Mesenchymal stem cell (in vitro differentiated cells and primary cell): ENCODE measurements at regions not wholly inside any gene's neighbourhood (a gene's known extent, or its start where the extent isn't known, plus 50 kb on each side); places are given as distances from the start of the nearest gene placed in this dataset.

Source experiments
- DNase-seq: peaks from one replicate; pipeline ENCODE4 v3.0.0-alpha.2; 2013
- H2AFZ ChIP-seq: one replicate; pipeline ENCODE4 v1.6.1; 2013; ENCODE audit warnings: low read depth, mild to moderate bottlenecking, control low read depth, inconsistent platforms, low read length, moderate library complexity
- H2AK5ac ChIP-seq: 2 replicates; pipeline ENCODE4 v1.6.1; 2013; ENCODE audit warnings: low read length, moderate library complexity, mild to moderate bottlenecking, inconsistent platforms; ENCODE audit not compliant: severe bottlenecking
- H2BK120ac ChIP-seq: one replicate; pipeline ENCODE4 v1.6.1; 2013; ENCODE audit warnings: low read depth, mild to moderate bottlenecking, inconsistent platforms, low read length, moderate library complexity
- H2BK12ac ChIP-seq, 2 experiments: one replicate each; pipeline ENCODE4 v1.6.1; 2013; ENCODE audit warnings: inconsistent platforms in 2 of 2, low read length in 2 of 2, mild to moderate bottlenecking in 2 of 2, moderate library complexity in 2 of 2, control low read depth in 1 of 2
- H2BK15ac ChIP-seq: one replicate; pipeline ENCODE4 v1.6.1; 2013; ENCODE audit warnings: mild to moderate bottlenecking, low read depth, inconsistent platforms; ENCODE audit not compliant: poor library complexity, severe bottlenecking
- H2BK5ac ChIP-seq: 2 replicates; pipeline ENCODE4 v1.6.1; 2013; ENCODE audit warnings: low read depth, mild to moderate bottlenecking, low read length, control low read depth, inconsistent platforms; ENCODE audit not compliant: poor library complexity, severe bottlenecking
- H3K14ac ChIP-seq, 2 experiments: one replicate each; pipeline ENCODE4 v1.6.1; 2013; ENCODE audit warnings: inconsistent platforms in 2 of 2, low read length in 2 of 2, control low read depth in 1 of 2, mild to moderate bottlenecking in 1 of 2, moderate library complexity in 1 of 2
- H3K18ac ChIP-seq, 2 experiments: one replicate each; pipeline ENCODE4 v1.6.1; 2013; ENCODE audit warnings: inconsistent platforms in 2 of 2, low read length in 2 of 2, control low read depth in 1 of 2, low read depth in 1 of 2, mild to moderate bottlenecking in 1 of 2
- H3K23ac ChIP-seq, 2 experiments: one replicate each; pipeline ENCODE4 v1.6.1; 2013; ENCODE audit warnings: inconsistent platforms in 2 of 2, low read length in 2 of 2, mild to moderate bottlenecking in 2 of 2, moderate library complexity in 2 of 2, control low read depth in 1 of 2
- H3K27ac ChIP-seq: 2 replicates; pipeline ENCODE4 v1.5.1; 2013; ENCODE audit warnings: mild to moderate bottlenecking, moderate library complexity, low read length, control low read depth, inconsistent platforms; ENCODE audit not compliant: poor library complexity, severe bottlenecking
- H3K27me3 ChIP-seq, 2 experiments: 2 replicates each; pipeline versions ENCODE4 v1.6.1 to v1.7.0; 2013; ENCODE audit warnings: low read length in 2 of 2, mild to moderate bottlenecking in 2 of 2, moderate library complexity in 2 of 2, control low read depth in 1 of 2, inconsistent platforms in 1 of 2; ENCODE audit not compliant: control insufficient read depth in 1 of 2, insufficient read depth in 1 of 2
- H3K36me3 ChIP-seq, 2 experiments: 2 replicates each; pipeline versions ENCODE4 v1.6.1 to v1.7.0; 2013; ENCODE audit warnings: low read length in 2 of 2, control low read depth in 1 of 2, inconsistent platforms in 1 of 2, low read depth in 1 of 2, mild to moderate bottlenecking in 1 of 2; ENCODE audit not compliant: insufficient read depth in 2 of 2, control insufficient read depth in 1 of 2
- H3K4ac ChIP-seq, 2 experiments: one replicate each; pipeline ENCODE4 v1.6.1; 2013; ENCODE audit warnings: inconsistent platforms in 2 of 2, low read length in 2 of 2, mild to moderate bottlenecking in 2 of 2, moderate library complexity in 2 of 2, control low read depth in 1 of 2, low read depth in 1 of 2
- H3K4me1 ChIP-seq: 2 replicates; pipeline ENCODE4 v1.6.1; 2013; ENCODE audit warnings: low read depth, low read length, control low read depth; ENCODE audit not compliant: control insufficient read depth, insufficient read depth
- H3K4me2 ChIP-seq: 2 replicates; pipeline ENCODE4 v1.6.1; 2013; ENCODE audit warnings: low read length, mild to moderate bottlenecking, inconsistent platforms; ENCODE audit not compliant: poor library complexity, severe bottlenecking
- H3K4me3 ChIP-seq, 2 experiments: 2 replicates each; pipeline versions ENCODE4 v1.5.1 to v1.7.0; 2013; ENCODE audit warnings: low read length in 2 of 2, mild to moderate bottlenecking in 2 of 2, control low read depth in 1 of 2, low read depth in 1 of 2; ENCODE audit not compliant: insufficient read depth in 1 of 2
- H3K79me1 ChIP-seq: replicated peaks from 2 replicates; pipeline ENCODE4 v1.6.1; 2013; ENCODE audit warnings: mild to moderate bottlenecking, control low read depth, low read length, inconsistent platforms; ENCODE audit not compliant: poor library complexity, severe bottlenecking
- H3K9ac ChIP-seq: 2 replicates; pipeline ENCODE4 v1.7.0; 2013; ENCODE audit warnings: mild to moderate bottlenecking, low read length, moderate library complexity
- H3K9me3 ChIP-seq: 2 replicates; pipeline ENCODE4 v1.7.0; 2013; ENCODE audit warnings: mild to moderate bottlenecking, low read length; ENCODE audit not compliant: control insufficient read depth
- H4K8ac ChIP-seq: one replicate; pipeline ENCODE4 v1.6.1; 2013; ENCODE audit warnings: inconsistent platforms, mild to moderate bottlenecking, low read length, moderate library complexity
- H4K91ac ChIP-seq: one replicate; pipeline ENCODE4 v1.6.1; 2013; ENCODE audit warnings: mild to moderate bottlenecking, low read length, inconsistent platforms
- WGBS: methylation state at CpG from one replicate; pipeline ENCODE4 v1.1.7; 2013; ENCODE audit warnings: mixed read lengths; 5-methylcytosine and 5-hydroxymethylcytosine counted together

GRCh38 chr4:86500527-86500926 is 93.6 kb upstream of the PTPN13 start:
- Histone ChIP-seq H4K8ac (no peak overlapping the region), H3K4ac (no peak overlapping the region), H3K14ac (no peak overlapping the region), H3K79me1 (peaks cover 4% of the 10 kb centered on the region), H2BK5ac (no peak overlapping the region), H2BK15ac (no peak overlapping the region), H3K4me2 (no peak overlapping the region), H3K9ac (no peak overlapping the region), H3K27me3 (no peaks in the 10 kb centered on the region), H2AFZ (no peak overlapping the region), H3K36me3 (no peaks in the 10 kb centered on the region), H3K18ac (no peak overlapping the region), H3K4me3 (no peak overlapping the region), H3K23ac (no peak overlapping the region), H3K4me1 (peaks cover 7% of the 10 kb centered on the region), H3K9me3 (no peaks in the 10 kb centered on the region), H2BK12ac (no peak overlapping the region), H2AK5ac (no peak overlapping the region), H3K27ac (no peak overlapping the region), H4K91ac (no peak overlapping the region), H2BK120ac (no peak overlapping the region)
- DNase-seq: no peak

- 69% methylated on average over 1 of the region's 2 CpGs for WGBS
- Histone ChIP-seq H3K36me3 (no peaks in the 10 kb centered on the region), H4K91ac (no peak overlapping the region)
These were observed 92.0 kb upstream of the PTPN13 start for GRCh38 chr4:86502081-86502480.

GRCh38 chr4:86506591-86506990 is 87.5 kb upstream of the PTPN13 start:
- H3K18ac ChIP-seq: no peak overlapping the region
- WGBS: 0% methylated on average over 1 of the region's 1 CpG

More at GRCh38 chr4:86502081-86502480, 92.0 kb upstream of the PTPN13 start:
- H3K4me3 ChIP-seq: no peak overlapping the region
- no peak overlapping the region for H3K14ac ChIP-seq
- no peak overlapping the region for H2AK5ac ChIP-seq
- no peak overlapping the region for H3K4me2 ChIP-seq
- H3K9ac ChIP-seq: no peak overlapping the region
- no peak overlapping the region for H3K27ac ChIP-seq
- no peak overlapping the region for H3K18ac ChIP-seq
- H3K23ac ChIP-seq: no peak overlapping the region
- DNase-seq: no peak
- no peak overlapping the region for H2BK5ac ChIP-seq
- H3K27me3 ChIP-seq: no peaks in the 10 kb centered on the region
- peaks cover 4% of the 10 kb centered on the region for H3K79me1 ChIP-seq
- no peak overlapping the region for H2BK120ac ChIP-seq
- no peak overlapping the region for H2BK12ac ChIP-seq
- H3K9me3 ChIP-seq: no peaks in the 10 kb centered on the region
- no peak overlapping the region for H4K8ac ChIP-seq
- no peak overlapping the region for H3K4ac ChIP-seq
- no peak overlapping the region for H2AFZ ChIP-seq
- no peak overlapping the region for H2BK15ac ChIP-seq
- peaks cover 7% of the 10 kb centered on the region for H3K4me1 ChIP-seq

GRCh38 chr4:86508436-86508835 is 85.7 kb upstream of the PTPN13 start:
- peak overlapping the region in 1 of 2 experiments; percentile 69 for H3K4me3 ChIP-seq
- H2BK12ac ChIP-seq: no peak overlapping the region
- H3K27me3 ChIP-seq: no peaks in the 10 kb centered on the region
- no peak overlapping the region for H3K14ac ChIP-seq
- peaks cover 4% of the 10 kb centered on the region for H3K79me1 ChIP-seq
- no peak overlapping the region for H3K18ac ChIP-seq
- H2BK120ac ChIP-seq: no peak overlapping the region
- no peak overlapping the region for H3K4me2 ChIP-seq
- no peak overlapping the region for H2AK5ac ChIP-seq
- H3K9me3 ChIP-seq: no peaks in the 10 kb centered on the region
- DNase-seq: peak; percentile 65
- H3K4me1 ChIP-seq: no peaks in the 10 kb centered on the region
- H3K23ac ChIP-seq: no peak overlapping the region
- no peak overlapping the region for H4K8ac ChIP-seq
- no peak overlapping the region for H3K4ac ChIP-seq
- H4K91ac ChIP-seq: no peak overlapping the region
- H3K9ac ChIP-seq: peak overlapping the region; percentile 81
- 11% methylated on average over 3 of the region's 3 CpGs for WGBS
- no peak overlapping the region for H2AFZ ChIP-seq
- H2BK5ac ChIP-seq: peak overlapping the region; percentile 86
- H2BK15ac ChIP-seq: no peak overlapping the region
- peak overlapping the region; percentile 94 for H3K27ac ChIP-seq
- H3K36me3 ChIP-seq: no peaks in the 10 kb centered on the region

More at GRCh38 chr4:86506591-86506990, 87.5 kb upstream of the PTPN13 start:
- no peak overlapping the region for H4K8ac ChIP-seq
- no peak overlapping the region for H3K4me3 ChIP-seq
- no peak overlapping the region for H3K9ac ChIP-seq
- H2BK12ac ChIP-seq: no peak overlapping the region
- H3K23ac ChIP-seq: no peak overlapping the region
- peak overlapping the region; percentile 59 for H3K4me2 ChIP-seq
- no peak overlapping the region for H2AFZ ChIP-seq
- H2BK5ac ChIP-seq: no peak overlapping the region
- no peaks in the 10 kb centered on the region for H3K9me3 ChIP-seq
- no peak overlapping the region for H2BK120ac ChIP-seq
- H3K4ac ChIP-seq: no peak overlapping the region
- DNase-seq: peak; percentile 47
- H3K27ac ChIP-seq: peak overlapping the region; percentile 83
- H3K4me1 ChIP-seq: no peaks in the 10 kb centered on the region
- no peak overlapping the region for H3K14ac ChIP-seq
- peaks cover 4% of the 10 kb centered on the region for H3K79me1 ChIP-seq
- no peak overlapping the region for H2BK15ac ChIP-seq
- peak overlapping the region; percentile 54 for H2AK5ac ChIP-seq
- H3K36me3 ChIP-seq: no peaks in the 10 kb centered on the region
- H3K27me3 ChIP-seq: no peaks in the 10 kb centered on the region
- no peak overlapping the region for H4K91ac ChIP-seq
